SW480 (cell line): ENCODE measurements at regions not wholly inside any gene's neighbourhood (a gene's known extent, or its start where the extent isn't known, plus 50 kb on each side); places are given as distances from the start of the nearest gene placed in this dataset.
"Not testable (repeated sequence)": the region's sequence is repeated elsewhere in the genome, so short reads cannot be mapped to it uniquely, and the experiment has no call there.

Experiments used
- DNase-seq: peaks from one replicate; pipeline ENCODE4 v3.0.0-alpha.2; 2016; ENCODE audit warnings: low spot score

- no peak for DNase-seq
Observed at GRCh38 chr17:31677681-31678080, 181.4 kb downstream of the COPRS start.

GRCh38 chr17:31677036-31677435 is 182.0 kb downstream of the COPRS start:
- no peak for DNase-seq

GRCh38 chr17:31675392-31675791 is 183.7 kb downstream of the COPRS start:
- not testable (repeated sequence) for DNase-seq

GRCh38 chr17:31674717-31675349 is 184.2 kb downstream of the COPRS start:
- DNase-seq = no peak

GRCh38 chr17:31674305-31674704 is 184.7 kb downstream of the COPRS start:
- DNase-seq = no peak

- DNase-seq = no peak
Observed at GRCh38 chr17:31673076-31673475, 186.0 kb downstream of the COPRS start.

GRCh38 chr17:31672161-31672819 is 186.8 kb downstream of the COPRS start:
- DNase-seq = no peak

- no peak for DNase-seq
Observed at GRCh38 chr17:31663576-31663975, 195.5 kb downstream of the COPRS start.

- DNase-seq = no peak
Observed at GRCh38 chr17:31660684-31661083, 198.4 kb downstream of the COPRS start.

GRCh38 chr17:31657876-31658275 is 201.2 kb downstream of the COPRS start:
- no peak for DNase-seq

- DNase-seq = no peak
Observed at GRCh38 chr17:31654936-31655335, 204.1 kb downstream of the COPRS start.

GRCh38 chr17:31653691-31654090 is 205.4 kb downstream of the COPRS start:
- no peak for DNase-seq

GRCh38 chr17:31650756-31651520 is 208.1 kb downstream of the COPRS start:
- no peak for DNase-seq

- no peak for DNase-seq
Observed at GRCh38 chr17:31649302-31649701, 209.7 kb downstream of the COPRS start.

- no peak for DNase-seq
Observed at GRCh38 chr17:31647661-31648060, 211.4 kb downstream of the COPRS start.

GRCh38 chr17:31646642-31647041 is 212.4 kb downstream of the COPRS start:
- DNase-seq = no peak

GRCh38 chr17:31645351-31645750 is 213.7 kb downstream of the COPRS start:
- DNase-seq = no peak

- DNase-seq = no peak
Observed at GRCh38 chr17:31631766-31632165, 227.3 kb downstream of the COPRS start.

- not testable (repeated sequence) for DNase-seq
Observed at GRCh38 chr17:31630866-31631265, 228.2 kb downstream of the COPRS start.

GRCh38 chr17:31629696-31630470 is 229.2 kb downstream of the COPRS start:
- DNase-seq = no peak

GRCh38 chr17:31627960-31628359 is 231.1 kb downstream of the COPRS start:
- no peak for DNase-seq

- DNase-seq = no peak
Observed at GRCh38 chr17:31623990-31624389, 232.5 kb downstream of the RAB11FIP4 start.
